ENCODE measurements at regions not wholly inside any gene's neighbourhood (a gene's known extent, or its start where the extent isn't known, plus 50 kb on each side); places are given as distances from the start of the nearest gene placed in this dataset.

GRCh38 chr5:57896576-57896975, 414.0 kb upstream of the ACTBL2 start:
- peaks cover 2% of the 10 kb centered on the region for H3K27me3 Mint-ChIP-seq (ENCODE audit: insufficient read depth, low read depth)
- Histone ChIP-seq H3K79me2 (ENCODE audit: low read depth) (no peaks in the 10 kb centered on the region), H3K9ac (no peak overlapping the region), H3K4me2 (no peak overlapping the region), H3K27ac (no peak overlapping the region), H2AFZ (replicated peaks) (no peak overlapping the region), H3K36me3 (no peaks in the 10 kb centered on the region), H3K27me3 (no peaks in the 10 kb centered on the region), H3K4me3 (no peak overlapping the region), H4K20me1 (ENCODE audit: low read depth) (no peaks in the 10 kb centered on the region), H3K4me1 (no peaks in the 10 kb centered on the region), H3K9me3 (ENCODE audit: low read depth) (no peaks in the 10 kb centered on the region), H3F3A (ENCODE audit: low read depth) (no peaks in the 10 kb centered on the region)
- no peaks in the 10 kb centered on the region for H3K9me3 Mint-ChIP-seq
- TF ChIP-seq EZH2 (IDR thresholded peaks at IDR 0.05) (no peak), EZH2phosphoT487 (IDR thresholded peaks at IDR 0.05) (no peak)
- TF ChIP-seq, protein P1, sequence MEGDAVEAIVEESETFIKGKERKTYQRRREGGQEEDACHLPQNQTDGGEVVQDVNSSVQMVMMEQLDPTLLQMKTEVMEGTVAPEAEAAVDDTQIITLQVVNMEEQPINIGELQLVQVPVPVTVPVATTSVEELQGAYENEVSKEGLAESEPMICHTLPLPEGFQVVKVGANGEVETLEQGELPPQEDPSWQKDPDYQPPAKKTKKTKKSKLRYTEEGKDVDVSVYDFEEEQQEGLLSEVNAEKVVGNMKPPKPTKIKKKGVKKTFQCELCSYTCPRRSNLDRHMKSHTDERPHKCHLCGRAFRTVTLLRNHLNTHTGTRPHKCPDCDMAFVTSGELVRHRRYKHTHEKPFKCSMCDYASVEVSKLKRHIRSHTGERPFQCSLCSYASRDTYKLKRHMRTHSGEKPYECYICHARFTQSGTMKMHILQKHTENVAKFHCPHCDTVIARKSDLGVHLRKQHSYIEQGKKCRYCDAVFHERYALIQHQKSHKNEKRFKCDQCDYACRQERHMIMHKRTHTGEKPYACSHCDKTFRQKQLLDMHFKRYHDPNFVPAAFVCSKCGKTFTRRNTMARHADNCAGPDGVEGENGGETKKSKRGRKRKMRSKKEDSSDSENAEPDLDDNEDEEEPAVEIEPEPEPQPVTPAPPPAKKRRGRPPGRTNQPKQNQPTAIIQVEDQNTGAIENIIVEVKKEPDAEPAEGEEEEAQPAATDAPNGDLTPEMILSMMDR (IDR thresholded peaks at IDR 0.05): no peak
- H3K4me3 Mint-ChIP-seq: no peak overlapping the region
- no peak for DNase-seq (ENCODE audit: low spot score)
- no peak overlapping the region for H3K27ac Mint-ChIP-seq
- no peaks in the 10 kb centered on the region for H3K36me3 Mint-ChIP-seq
- no peaks in the 10 kb centered on the region for H3K4me1 Mint-ChIP-seq

- H3K4me1 Mint-ChIP-seq: no peaks in the 10 kb centered on the region
- H3K4me2 ChIP-seq: no peak overlapping the region
- no peaks in the 10 kb centered on the region for H4K20me1 ChIP-seq (ENCODE audit: low read depth)
- no peaks in the 10 kb centered on the region for H3K4me1 ChIP-seq
- no peak overlapping the region for H3K27ac ChIP-seq
- H3K4me3 Mint-ChIP-seq: no peak overlapping the region
- no peak overlapping the region for H3K4me3 ChIP-seq
- H2AFZ ChIP-seq (replicated peaks): no peak overlapping the region
- no peak for DNase-seq (ENCODE audit: low spot score)
- H3K79me2 ChIP-seq (ENCODE audit: low read depth): no peaks in the 10 kb centered on the region
- H3K36me3 ChIP-seq: no peaks in the 10 kb centered on the region
- H3K27me3 ChIP-seq: no peaks in the 10 kb centered on the region
- no peak overlapping the region for H3K27ac Mint-ChIP-seq
- H3K27me3 Mint-ChIP-seq (ENCODE audit: insufficient read depth, low read depth): peaks cover 2% of the 10 kb centered on the region
- no peaks in the 10 kb centered on the region for H3K36me3 Mint-ChIP-seq
- H3K9me3 ChIP-seq (ENCODE audit: low read depth): no peaks in the 10 kb centered on the region
- no peaks in the 10 kb centered on the region for H3F3A ChIP-seq (ENCODE audit: low read depth)
- no peaks in the 10 kb centered on the region for H3K9me3 Mint-ChIP-seq
- no peak overlapping the region for H3K9ac ChIP-seq
- no peak for TF ChIP-seq EZH2 (IDR thresholded peaks at IDR 0.05)
- TF ChIP-seq, protein P1 (IDR thresholded peaks at IDR 0.05): no peak
These were observed 413.2 kb upstream of the ACTBL2 start for GRCh38 chr5:57895766-57896165.

- Histone ChIP-seq H3K4me2 (no peak overlapping the region), H3K4me3 (no peak overlapping the region), H3F3A (ENCODE audit: low read depth) (no peaks in the 10 kb centered on the region), H3K36me3 (no peaks in the 10 kb centered on the region), H3K9me3 (ENCODE audit: low read depth) (no peaks in the 10 kb centered on the region), H3K9ac (no peak overlapping the region), H3K27me3 (no peaks in the 10 kb centered on the region), H3K27ac (no peak overlapping the region), H2AFZ (replicated peaks) (no peak overlapping the region), H4K20me1 (ENCODE audit: low read depth) (no peaks in the 10 kb centered on the region), H3K4me1 (no peaks in the 10 kb centered on the region), H3K79me2 (ENCODE audit: low read depth) (no peaks in the 10 kb centered on the region)
- TF ChIP-seq EZH2 (IDR thresholded peaks at IDR 0.05): no peak
- TF ChIP-seq, protein P1 (IDR thresholded peaks at IDR 0.05): no peak
- TF ChIP-seq EZH2phosphoT487 (IDR thresholded peaks at IDR 0.05): no peak
- DNase-seq (ENCODE audit: low spot score): no peak
- no peaks in the 10 kb centered on the region for H3K36me3 Mint-ChIP-seq
- no peaks in the 10 kb centered on the region for H3K27me3 Mint-ChIP-seq (ENCODE audit: insufficient read depth, low read depth)
- peaks cover 8% of the 10 kb centered on the region for H3K4me1 Mint-ChIP-seq
- H3K27ac Mint-ChIP-seq: no peak overlapping the region
- H3K9me3 Mint-ChIP-seq: no peaks in the 10 kb centered on the region
- no peak overlapping the region for H3K4me3 Mint-ChIP-seq
These were observed 411.3 kb upstream of the ACTBL2 start for GRCh38 chr5:57893926-57894325.

DNA sequence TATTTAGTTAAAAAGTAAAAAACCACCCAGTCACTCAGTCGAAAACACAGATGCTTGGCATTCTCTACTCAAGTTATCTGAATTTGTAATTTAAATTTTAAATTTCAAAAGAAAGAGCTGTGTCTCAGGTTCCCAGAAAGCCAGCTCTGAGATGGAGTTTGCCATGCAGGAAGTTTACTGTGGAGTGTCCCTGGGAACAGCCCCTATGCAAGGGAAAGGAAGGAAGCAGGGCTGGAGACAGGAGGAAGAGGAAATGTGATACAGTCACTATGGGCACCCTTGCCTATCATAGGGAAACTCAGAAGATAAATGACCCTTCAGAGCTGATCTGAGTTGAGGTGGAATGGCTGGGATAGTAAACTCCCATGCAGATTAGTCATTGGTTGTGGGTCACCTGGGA, 408.8 kb upstream of the ACTBL2 start:
- H3K27ac Mint-ChIP-seq: peak overlapping the region; percentile 40
- Histone ChIP-seq H3K27me3 (no peaks in the 10 kb centered on the region), H3K27ac (no peak overlapping the region)

More for the DNA sequence above, 408.8 kb upstream of the ACTBL2 start:
- TF ChIP-seq EZH2 (IDR thresholded peaks at IDR 0.05): no peak
- TF ChIP-seq, protein P1 (IDR thresholded peaks at IDR 0.05): no peak
- TF ChIP-seq EZH2phosphoT487 (IDR thresholded peaks at IDR 0.05): no peak
- H3K9ac ChIP-seq: no peak overlapping the region
- H3K27me3 Mint-ChIP-seq (ENCODE audit: insufficient read depth, low read depth): peaks cover 3% of the 10 kb centered on the region
- no peak for DNase-seq (ENCODE audit: low spot score)
- H3K4me3 Mint-ChIP-seq: no peak overlapping the region
- H3F3A ChIP-seq (ENCODE audit: low read depth): no peaks in the 10 kb centered on the region
- H3K36me3 ChIP-seq: no peaks in the 10 kb centered on the region
- H4K20me1 ChIP-seq (ENCODE audit: low read depth): no peaks in the 10 kb centered on the region
- no peak overlapping the region for H2AFZ ChIP-seq (replicated peaks)
- H3K4me1 ChIP-seq: no peaks in the 10 kb centered on the region
- H3K9me3 Mint-ChIP-seq: no peaks in the 10 kb centered on the region
- no peaks in the 10 kb centered on the region for H3K9me3 ChIP-seq (ENCODE audit: low read depth)
- H3K4me3 ChIP-seq: no peak overlapping the region
- no peaks in the 10 kb centered on the region for H3K79me2 ChIP-seq (ENCODE audit: low read depth)
- H3K36me3 Mint-ChIP-seq: no peaks in the 10 kb centered on the region
- H3K4me2 ChIP-seq: no peak overlapping the region
- peaks cover 13% of the 10 kb centered on the region for H3K4me1 Mint-ChIP-seq
